T-helper 2 cell (primary cell): ENCODE measurements at regions not wholly inside any gene's neighbourhood (a gene's known extent, or its start where the extent isn't known, plus 50 kb on each side); places are given as distances from the start of the nearest gene placed in this dataset.
A peak's percentile ranks its signal among the peaks of the same experiment; 100 is the strongest.
"Not testable (repeated sequence)": the region's sequence is repeated elsewhere in the genome, so short reads cannot be mapped to it uniquely, and the experiment has no call there.

ENCODE experiments used
- DNase-seq, 5 experiments: peaks; one replicate each; pipeline versions ENCODE4 v3.0.0 to v3.0.0-alpha.2; 2012 to 2022

- no peak for DNase-seq
These were observed 134.5 kb upstream of the PRSS16 start for GRCh38 chr6:27112974-27113373.

- no peak for DNase-seq
These were observed 128.2 kb upstream of the PRSS16 start for GRCh38 chr6:27119329-27119728.

DNA sequence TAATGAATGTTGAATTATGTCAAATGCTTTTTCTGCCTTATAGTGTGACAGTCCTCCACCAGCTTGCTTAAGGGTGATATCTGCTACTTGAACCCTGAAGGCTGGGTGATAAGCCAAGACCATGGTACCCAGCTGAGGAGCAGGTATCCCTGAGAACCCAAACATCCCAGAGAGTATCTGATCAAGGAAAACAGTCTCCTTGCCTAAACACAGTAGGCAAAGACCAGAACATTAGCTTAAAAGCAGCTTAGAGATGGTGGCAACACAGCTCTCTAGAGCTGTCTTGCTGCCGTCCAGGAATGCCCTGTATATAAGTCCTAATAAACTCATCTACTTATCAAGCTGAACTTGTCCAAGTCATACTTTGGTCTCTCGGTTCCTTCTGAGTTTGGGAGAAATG is 127.7 kb upstream of the PRSS16 start:
- no peak for DNase-seq

DNA sequence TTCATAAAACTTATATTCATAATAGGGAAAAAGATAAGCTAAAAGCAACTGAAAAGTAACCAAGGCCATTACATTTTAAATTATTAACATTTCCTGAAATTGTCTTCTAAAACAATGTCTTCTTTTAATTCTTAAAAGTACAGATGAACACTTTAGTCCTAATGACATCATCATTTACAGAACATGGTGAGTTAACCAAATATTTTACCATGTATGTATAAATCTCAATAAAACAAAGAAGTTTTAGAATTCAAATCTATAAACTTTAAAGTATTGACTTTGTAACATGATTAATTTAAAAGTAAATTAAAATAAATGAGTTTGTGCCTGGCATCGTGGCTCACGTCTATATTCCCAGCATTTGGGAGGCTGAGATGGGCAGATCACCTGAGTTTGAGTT is 125.9 kb upstream of the PRSS16 start:
- DNase-seq = no peak

DNA sequence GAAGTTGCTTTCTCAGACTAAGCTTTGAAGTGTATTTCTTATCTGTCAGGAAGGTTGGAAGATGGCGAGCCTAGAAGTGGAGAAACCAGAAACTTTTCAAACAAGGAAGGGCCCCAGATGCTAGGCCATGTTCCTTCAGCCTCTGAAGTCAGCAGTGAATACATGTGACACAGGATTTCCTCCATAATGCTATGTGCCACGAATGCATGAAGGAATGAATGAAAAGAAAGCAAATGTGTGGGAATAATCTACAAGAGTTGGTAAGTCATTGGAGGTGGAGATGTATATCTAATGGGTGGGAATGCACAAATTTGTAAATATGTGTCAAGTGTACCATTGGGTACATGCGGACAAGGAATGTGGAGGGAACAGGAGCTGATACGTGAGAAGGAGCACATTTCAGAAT is 123.2 kb upstream of the PRSS16 start:
- no peak for DNase-seq

DNA sequence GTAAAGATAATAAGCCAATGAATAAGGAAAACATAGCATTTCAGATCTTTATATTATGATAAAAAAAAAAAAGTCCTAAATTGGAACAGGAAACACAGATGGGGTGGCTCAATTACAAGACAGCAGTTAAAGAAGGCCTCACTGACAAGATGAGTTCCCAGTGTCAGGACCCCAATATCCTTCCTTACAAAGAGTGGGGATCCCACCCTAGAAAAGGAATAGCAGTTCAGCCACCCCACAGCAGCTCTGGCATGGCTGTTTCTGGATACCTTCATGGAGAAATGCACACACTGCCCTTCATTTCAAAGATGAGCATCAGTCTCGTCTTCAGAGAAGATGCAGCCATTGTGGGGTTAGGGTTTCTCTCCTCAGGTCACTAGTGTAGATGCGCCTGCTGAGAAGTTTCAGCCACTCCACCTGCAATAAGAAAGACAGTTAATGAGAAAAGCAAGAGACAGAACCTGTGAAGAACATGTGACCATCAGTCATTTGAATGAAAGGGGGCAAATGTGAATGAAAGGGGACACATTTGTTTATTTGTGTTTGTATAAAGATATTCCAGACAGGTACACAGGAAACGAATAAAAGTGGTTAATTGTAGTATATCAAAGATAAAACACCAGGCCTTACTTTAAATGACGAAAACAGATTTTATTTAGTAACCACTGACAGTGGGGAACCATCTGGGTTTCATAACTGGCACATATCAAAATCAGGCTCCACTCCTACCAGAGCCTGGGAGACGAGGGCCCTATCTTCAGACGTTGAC is 121.3 kb upstream of the PRSS16 start:
- no peak for DNase-seq

- peak; percentile 43 to 90 (median 71) for DNase-seq
These were observed 120.5 kb upstream of the PRSS16 start for GRCh38 chr6:27126815-27127537.

GRCh38 chr6:27127874-27128273 is 119.6 kb upstream of the PRSS16 start:
- DNase-seq = not testable (repeated sequence)

- peak in 1 of 5 experiments; percentile 27 for DNase-seq
These were observed 119.0 kb upstream of the PRSS16 start for GRCh38 chr6:27128311-27129094.

DNA sequence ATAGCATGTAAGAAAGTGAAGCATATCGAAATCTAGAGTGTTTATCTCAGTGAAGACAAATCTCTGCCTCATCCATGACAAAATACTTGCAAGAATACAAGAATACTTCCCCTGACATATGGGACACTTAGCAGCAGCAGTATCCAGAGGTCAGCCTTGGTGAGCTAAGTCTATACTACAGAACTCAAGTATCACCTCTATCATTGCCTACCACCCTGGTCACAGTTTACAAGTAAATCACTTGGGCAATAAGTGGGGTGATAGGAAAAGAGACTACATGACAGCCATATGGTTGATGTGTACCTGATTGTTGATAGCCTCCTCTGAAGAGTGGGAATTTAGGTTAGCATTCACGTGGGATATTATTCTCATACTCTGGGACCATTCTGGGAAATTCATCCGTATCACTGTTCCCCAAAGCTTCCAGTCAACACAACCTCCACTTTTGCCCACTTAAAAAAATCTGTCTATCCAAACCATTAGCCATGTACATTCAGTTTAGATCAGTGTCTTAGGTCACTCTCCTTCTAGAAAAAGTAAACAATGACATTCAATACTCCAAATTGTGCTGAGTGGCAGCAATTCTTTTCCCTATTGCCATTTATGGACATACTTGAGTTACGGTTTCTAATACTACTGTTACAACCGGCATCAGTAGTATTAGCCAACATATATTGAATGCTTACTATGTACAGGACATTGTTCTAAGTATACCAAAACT is 118.2 kb upstream of the PRSS16 start:
- DNase-seq = no peak

- DNase-seq = no peak
These were observed 117.6 kb upstream of the PRSS16 start for GRCh38 chr6:27129917-27130316.

GRCh38 chr6:27130668-27131428 is 116.7 kb upstream of the PRSS16 start:
- peak in 1 of 5 experiments; percentile 52 for DNase-seq

- peak in 1 of 5 experiments; percentile 79 for DNase-seq
These were observed 115.3 kb upstream of the PRSS16 start for GRCh38 chr6:27132282-27132531.

DNA sequence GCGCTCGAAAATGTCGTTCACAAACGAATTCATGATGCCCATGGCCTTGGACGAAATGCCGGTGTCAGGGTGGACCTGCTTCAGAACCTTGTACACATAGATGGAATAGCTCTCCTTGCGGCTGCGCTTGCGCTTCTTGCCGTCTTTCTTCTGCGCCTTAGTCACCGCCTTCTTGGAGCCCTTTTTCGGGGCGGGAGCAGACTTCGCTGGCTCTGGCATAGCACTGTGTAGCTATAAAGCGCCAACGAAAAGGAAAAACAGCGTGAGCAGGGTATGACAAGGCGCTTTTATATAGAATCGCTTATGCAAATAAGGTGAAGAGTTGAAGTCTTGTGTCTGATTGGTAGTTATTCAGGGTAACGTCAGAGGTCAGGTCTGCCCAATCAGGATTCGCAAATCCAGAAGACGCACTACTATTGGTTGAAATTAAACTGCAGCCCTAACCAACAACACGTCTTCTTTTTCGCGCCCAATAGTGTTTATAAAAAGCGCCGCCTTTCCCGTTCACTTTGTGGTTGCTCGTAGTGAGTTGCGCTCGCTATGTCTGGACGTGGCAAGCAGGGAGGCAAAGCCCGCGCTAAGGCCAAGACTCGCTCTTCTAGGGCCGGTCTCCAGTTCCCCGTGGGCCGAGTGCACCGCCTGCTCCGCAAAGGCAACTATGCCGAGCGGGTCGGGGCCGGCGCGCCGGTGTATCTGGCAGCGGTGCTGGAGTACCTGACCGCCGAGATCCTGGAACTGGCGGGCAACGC is 114.8 kb upstream of the PRSS16 start:
- peak; percentile 64 to 99 (median 83) for DNase-seq

DNA sequence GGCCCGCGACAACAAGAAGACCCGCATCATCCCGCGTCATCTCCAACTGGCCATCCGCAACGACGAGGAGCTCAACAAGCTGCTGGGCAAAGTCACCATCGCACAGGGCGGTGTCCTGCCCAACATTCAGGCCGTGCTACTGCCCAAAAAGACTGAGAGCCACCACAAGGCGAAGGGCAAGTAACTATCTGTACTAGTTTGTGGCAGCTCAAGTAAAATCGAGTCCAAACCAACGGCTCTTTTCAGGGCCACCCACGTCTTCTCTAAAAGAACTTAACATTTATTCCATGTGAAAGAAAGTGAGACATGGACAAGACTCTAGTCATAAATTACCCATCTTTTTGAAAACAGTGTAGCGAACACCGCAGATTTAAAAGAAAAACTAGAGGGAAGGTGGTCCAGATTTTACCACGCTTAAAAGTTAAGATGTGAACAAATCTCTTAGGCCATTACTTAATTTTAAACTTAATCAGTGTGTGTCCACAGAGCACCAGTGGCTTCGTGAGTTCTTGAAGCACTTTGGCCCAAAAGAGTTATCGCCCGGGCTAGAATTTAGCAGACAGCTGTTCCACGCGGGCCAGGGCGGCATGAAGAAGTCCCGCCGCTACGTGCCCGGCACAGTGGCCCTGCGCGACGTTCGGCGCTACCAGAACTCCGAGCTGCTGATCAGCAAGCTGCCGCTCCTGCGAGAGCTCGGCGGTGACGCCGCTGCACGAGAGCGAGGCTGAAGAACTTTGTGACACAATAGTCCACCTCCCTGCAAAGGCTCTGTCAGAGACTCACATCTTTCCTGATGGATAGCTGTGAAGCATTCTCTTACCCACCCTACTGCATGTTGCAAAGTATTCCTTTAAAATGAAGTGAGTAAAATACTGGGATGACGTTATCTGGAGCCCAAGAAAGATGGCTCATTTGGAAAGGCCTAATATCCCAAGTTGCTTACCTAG is 113.9 kb upstream of the PRSS16 start:
- peak in 4 of 5 experiments; percentile 42 to 94 (median 57) for DNase-seq

DNA sequence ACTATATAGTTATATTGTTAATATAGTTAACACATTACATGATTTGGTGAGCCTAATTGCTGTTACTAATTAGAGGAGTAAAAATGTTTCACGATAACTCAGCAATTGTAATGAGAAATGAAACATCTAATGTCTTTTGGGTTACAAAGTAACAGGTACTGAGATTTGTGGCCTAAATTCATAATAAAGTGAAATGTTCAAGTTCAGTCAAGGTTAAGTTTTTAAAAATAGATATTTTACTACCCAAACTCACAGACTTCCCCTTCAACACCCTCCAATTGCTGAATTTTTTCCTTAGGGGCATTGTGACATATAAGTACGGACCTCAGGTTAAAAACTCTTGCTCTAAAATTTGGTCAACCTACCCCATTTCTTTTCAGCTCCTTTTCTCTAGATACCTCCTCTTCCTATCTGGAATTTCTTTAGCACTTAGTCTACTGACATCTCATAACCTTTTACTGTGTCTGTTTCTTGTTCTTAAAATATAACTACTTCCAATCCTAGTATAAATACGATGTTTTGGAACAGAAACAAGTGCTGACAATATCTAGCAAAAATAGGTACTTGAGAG is 112.3 kb upstream of the PRSS16 start:
- DNase-seq = no peak

- DNase-seq = no peak
These were observed 111.3 kb upstream of the PRSS16 start for GRCh38 chr6:27136077-27136644.

GRCh38 chr6:27136978-27137814 is 110.3 kb upstream of the PRSS16 start:
- DNase-seq = no peak

DNA sequence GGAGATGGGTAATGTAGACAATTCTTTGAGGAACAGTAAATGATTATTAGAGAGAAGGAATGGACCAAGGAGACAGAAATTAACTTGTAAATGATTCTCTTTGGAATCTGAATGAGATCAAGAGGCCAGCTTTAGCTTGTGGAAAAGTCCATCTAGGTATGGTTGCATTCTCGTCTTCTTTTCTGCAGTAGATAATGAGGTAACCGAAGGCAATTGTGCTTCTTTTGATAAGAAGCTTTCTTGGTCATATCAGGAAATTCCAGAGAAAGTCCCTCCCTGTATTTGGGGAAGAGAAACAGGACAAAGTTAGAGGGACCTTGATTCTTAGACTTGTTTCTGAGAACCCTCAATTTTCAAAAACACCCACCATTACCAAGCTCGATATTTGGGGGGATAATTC is 109.1 kb upstream of the PRSS16 start:
- no peak for DNase-seq
